MM.1S (cell line): ENCODE measurements at regions not wholly inside any gene's neighbourhood (a gene's known extent, or its start where the extent isn't known, plus 50 kb on each side); places are given as distances from the start of the nearest gene placed in this dataset.

ENCODE experiments used
- DNase-seq: peaks from one replicate; pipeline ENCODE4 v3.0.0-alpha.2; 2015
- H2AFZ ChIP-seq: fragments of 300-600 bp; sonication (generic); 2 replicates; pipeline ENCODE4 v1.6.0; 2016; ENCODE audit warnings: antibody characterized with exemption, low read length
- H3F3A ChIP-seq: fragments of 300-600 bp; sonication (generic); 2 replicates; pipeline ENCODE4 v1.6.1; 2016; ENCODE audit warnings: mild to moderate bottlenecking, antibody characterized with exemption, low read length, moderate library complexity, mixed read lengths; ENCODE audit not compliant: insufficient read depth
- H3K27ac ChIP-seq: fragments of 300-600 bp; sonication (generic); 2 replicates; pipeline ENCODE4 v1.5.1; 2016; ENCODE audit warnings: mild to moderate bottlenecking, low read length
- H3K27me3 ChIP-seq: fragments of 300-600 bp; sonication (generic); replicated peaks from 2 replicates; pipeline ENCODE4 v1.6.0; 2016; ENCODE audit warnings: low read length; ENCODE audit not compliant: insufficient read depth
- H3K36me3 ChIP-seq: fragments of 300-600 bp; sonication (generic); replicated peaks from 2 replicates; pipeline ENCODE4 v1.6.1; 2016; ENCODE audit warnings: mild to moderate bottlenecking, low read length, mixed read lengths; ENCODE audit not compliant: insufficient read depth
- H3K4me1 ChIP-seq: fragments of 300-600 bp; sonication (generic); 2 replicates; pipeline ENCODE4 v1.6.1; 2016; ENCODE audit warnings: low read length, mixed read lengths
- H3K4me2 ChIP-seq: fragments of 300-600 bp; sonication (generic); 2 replicates; pipeline ENCODE4 v1.6.0; 2016; ENCODE audit warnings: low read depth, low read length
- H3K4me3 ChIP-seq: fragments of 300-600 bp; sonication (generic); 2 replicates; pipeline ENCODE4 v1.5.1; 2016; ENCODE audit warnings: low read length, mixed read lengths
- H3K79me2 ChIP-seq: fragments of 300-600 bp; sonication (generic); 2 replicates; pipeline ENCODE4 v1.6.1; 2016; ENCODE audit warnings: mixed run types, low read length, mixed read lengths
- H3K9ac ChIP-seq: fragments of 300-600 bp; sonication (generic); 2 replicates; pipeline ENCODE4 v1.6.1; 2016; ENCODE audit warnings: low read length, mixed read lengths
- H3K9me2 ChIP-seq: fragments of 300-600 bp; sonication (generic); replicated peaks from 2 replicates; pipeline ENCODE4 v1.6.1; 2016; ENCODE audit warnings: mild to moderate bottlenecking, low read length, mixed read lengths; ENCODE audit not compliant: insufficient read depth
- H3K9me3 ChIP-seq: fragments of 300-600 bp; sonication (generic); replicated peaks from 2 replicates; pipeline ENCODE4 v1.6.1; 2016; ENCODE audit warnings: mild to moderate bottlenecking, low read length, mixed read lengths; ENCODE audit not compliant: insufficient read depth
- H4K20me1 ChIP-seq: fragments of 300-600 bp; sonication (generic); 2 replicates; pipeline ENCODE4 v1.6.1; 2016; ENCODE audit warnings: mild to moderate bottlenecking, low read length, moderate library complexity, mixed read lengths; ENCODE audit not compliant: insufficient read depth
- EZH2 ChIP-seq: fragments of 300-600 bp; sonication (generic); optimal IDR thresholded peaks from 2 replicates; pipeline ENCODE3; 2017; ENCODE audit warnings: low read depth, mild to moderate bottlenecking, antibody characterized with exemption, low read length, mixed read lengths
- EZH2phosphoT487 ChIP-seq: fragments of 300-600 bp; sonication (generic); IDR thresholded peaks from 2 replicates; pipeline ENCODE4 v1.6.1; 2018; ENCODE audit warnings: antibody characterized with exemption, low read length
- TF ChIP-seq, protein P1 (sequence below): fragments of 300-600 bp; sonication (generic); IDR thresholded peaks from 2 replicates; pipeline ENCODE4 v1.5.1; 2016; ENCODE audit warnings: antibody characterized with exemption, low read length, mixed read lengths

DNA sequence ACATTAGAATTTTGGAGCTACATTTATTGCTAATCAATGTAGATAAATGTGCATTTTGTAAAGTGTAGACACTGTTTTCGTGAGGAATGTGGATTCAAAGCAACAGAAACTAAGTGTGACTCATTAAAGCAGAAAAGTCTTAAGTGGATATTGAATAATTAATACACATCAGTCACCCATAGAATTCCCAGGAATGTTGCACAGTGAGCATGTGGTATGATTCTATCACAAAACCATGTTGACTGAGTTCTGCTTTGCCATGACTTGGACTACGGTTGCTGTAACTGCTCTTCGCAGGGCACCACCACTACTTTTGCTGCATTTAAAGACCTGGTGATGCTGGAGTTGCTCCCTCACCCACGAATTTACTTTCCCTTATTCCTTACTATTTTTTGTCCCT lies 471.8 kb downstream of the KCNT2 start:
- Histone ChIP-seq H4K20me1 (no peaks in the 10 kb centered on the region), H3K36me3 (no peaks in the 10 kb centered on the region), H3K9me2 (no peaks in the 10 kb centered on the region), H3K4me2 (no peak overlapping the region), H3K9ac (no peak overlapping the region), H2AFZ (no peak overlapping the region), H3K4me1 (no peaks in the 10 kb centered on the region), H3K79me2 (no peaks in the 10 kb centered on the region), H3K4me3 (no peak overlapping the region), H3K27ac (no peak overlapping the region), H3F3A (no peaks in the 10 kb centered on the region), H3K27me3 (no peaks in the 10 kb centered on the region), H3K9me3 (no peaks in the 10 kb centered on the region)
- no peak for DNase-seq
- no peak for TF ChIP-seq EZH2phosphoT487
- no peak for TF ChIP-seq EZH2
- TF ChIP-seq, protein P1, sequence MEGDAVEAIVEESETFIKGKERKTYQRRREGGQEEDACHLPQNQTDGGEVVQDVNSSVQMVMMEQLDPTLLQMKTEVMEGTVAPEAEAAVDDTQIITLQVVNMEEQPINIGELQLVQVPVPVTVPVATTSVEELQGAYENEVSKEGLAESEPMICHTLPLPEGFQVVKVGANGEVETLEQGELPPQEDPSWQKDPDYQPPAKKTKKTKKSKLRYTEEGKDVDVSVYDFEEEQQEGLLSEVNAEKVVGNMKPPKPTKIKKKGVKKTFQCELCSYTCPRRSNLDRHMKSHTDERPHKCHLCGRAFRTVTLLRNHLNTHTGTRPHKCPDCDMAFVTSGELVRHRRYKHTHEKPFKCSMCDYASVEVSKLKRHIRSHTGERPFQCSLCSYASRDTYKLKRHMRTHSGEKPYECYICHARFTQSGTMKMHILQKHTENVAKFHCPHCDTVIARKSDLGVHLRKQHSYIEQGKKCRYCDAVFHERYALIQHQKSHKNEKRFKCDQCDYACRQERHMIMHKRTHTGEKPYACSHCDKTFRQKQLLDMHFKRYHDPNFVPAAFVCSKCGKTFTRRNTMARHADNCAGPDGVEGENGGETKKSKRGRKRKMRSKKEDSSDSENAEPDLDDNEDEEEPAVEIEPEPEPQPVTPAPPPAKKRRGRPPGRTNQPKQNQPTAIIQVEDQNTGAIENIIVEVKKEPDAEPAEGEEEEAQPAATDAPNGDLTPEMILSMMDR = no peak

DNA sequence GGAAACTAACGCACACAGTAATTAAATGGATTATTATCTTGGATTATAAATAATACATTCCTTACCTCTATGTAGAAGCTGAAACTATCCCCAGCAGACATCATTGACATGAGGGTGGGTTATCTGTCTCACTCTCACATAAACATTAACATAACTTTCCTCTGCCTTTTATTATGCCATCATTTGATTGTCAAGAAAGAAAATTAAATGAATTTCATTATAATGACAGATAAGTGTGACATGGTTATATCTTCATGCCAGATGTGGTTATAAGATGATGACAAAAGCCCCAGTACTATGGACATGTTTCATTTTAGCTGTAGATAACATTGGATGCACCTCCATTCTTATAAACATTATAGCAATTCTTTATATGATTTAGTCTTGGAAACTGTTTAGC lies 476.5 kb downstream of the KCNT2 start:
- no peak overlapping the region for H2AFZ ChIP-seq
- no peaks in the 10 kb centered on the region for H3K36me3 ChIP-seq
- no peaks in the 10 kb centered on the region for H3K4me1 ChIP-seq
- TF ChIP-seq, protein P1 = no peak
- no peak for TF ChIP-seq EZH2
- TF ChIP-seq EZH2phosphoT487 = no peak
- H3F3A ChIP-seq = no peaks in the 10 kb centered on the region
- no peak overlapping the region for H3K9ac ChIP-seq
- H3K9me3 ChIP-seq = no peaks in the 10 kb centered on the region
- H3K27me3 ChIP-seq = no peaks in the 10 kb centered on the region
- H4K20me1 ChIP-seq = no peaks in the 10 kb centered on the region
- no peak overlapping the region for H3K4me3 ChIP-seq
- H3K4me2 ChIP-seq = no peak overlapping the region
- DNase-seq = no peak
- no peak overlapping the region for H3K27ac ChIP-seq
- no peaks in the 10 kb centered on the region for H3K79me2 ChIP-seq
- H3K9me2 ChIP-seq = no peaks in the 10 kb centered on the region

DNA sequence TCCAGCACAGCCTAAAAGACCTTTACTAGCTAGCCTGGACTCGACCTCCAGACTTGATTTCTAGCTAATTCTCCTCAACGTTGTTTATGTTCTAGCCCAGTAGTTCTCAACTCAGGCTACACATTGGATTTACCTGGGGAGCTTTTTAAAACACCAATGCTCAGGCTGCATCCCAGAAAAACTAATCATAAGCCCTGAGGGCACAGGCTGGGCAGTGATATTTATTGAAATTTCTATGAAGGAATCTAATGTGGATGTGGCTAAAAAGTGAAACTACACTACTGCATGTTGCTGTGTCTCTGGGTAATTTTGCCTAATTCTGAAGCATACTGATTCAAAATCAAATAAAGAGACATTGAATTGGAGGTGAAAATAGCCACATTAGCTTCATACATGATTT lies 479.4 kb downstream of the KCNT2 start:
- H3K79me2 ChIP-seq = no peaks in the 10 kb centered on the region
- H3K36me3 ChIP-seq = no peaks in the 10 kb centered on the region
- DNase-seq = no peak
- no peaks in the 10 kb centered on the region for H3K9me2 ChIP-seq
- TF ChIP-seq, protein P1 = no peak
- TF ChIP-seq EZH2phosphoT487 (no peak), EZH2 (no peak)
- no peaks in the 10 kb centered on the region for H3K9me3 ChIP-seq
- H3K4me2 ChIP-seq = no peak overlapping the region
- no peak overlapping the region for H3K27ac ChIP-seq
- no peaks in the 10 kb centered on the region for H4K20me1 ChIP-seq
- no peak overlapping the region for H3K4me3 ChIP-seq
- no peaks in the 10 kb centered on the region for H3K27me3 ChIP-seq
- H2AFZ ChIP-seq = 0 out of 2 replicates have a peak overlapping the region, but pooled peaks have one; percentile 0
- no peaks in the 10 kb centered on the region for H3F3A ChIP-seq
- H3K4me1 ChIP-seq = no peaks in the 10 kb centered on the region
- H3K9ac ChIP-seq = no peak overlapping the region
